ENCODE measurements at regions not wholly inside any gene's neighbourhood (a gene's known extent, or its start where the extent isn't known, plus 50 kb on each side); places are given as distances from the start of the nearest gene placed in this dataset.
"Not testable (repeated sequence)": the region's sequence is repeated elsewhere in the genome, so short reads cannot be mapped to it uniquely, and the experiment has no call there.

GRCh38 chr2:72078773-72079172 lies 68.9 kb downstream of the CYP26B1 start:
- Histone ChIP-seq H3K4me1 (ENCODE audit: insufficient read depth) (no peaks in the 10 kb centered on the region), H3K36me3 (ENCODE audit: insufficient read depth) (no peaks in the 10 kb centered on the region), H3K27ac (ENCODE audit: low read depth) (no peak overlapping the region), H3K4me3 (ENCODE audit: low read depth, low read length) (no peak overlapping the region)
- WGBS = 92% methylated on average over 6 of the region's 6 CpGs
- no peak for DNase-seq (ENCODE audit: extremely low spot score)

GRCh38 chr2:72077702-72078169 lies 69.9 kb downstream of the CYP26B1 start:
- WGBS = 84% methylated on average over 1 of the region's 1 CpG
- no peak overlapping the region for H3K27ac ChIP-seq (ENCODE audit: low read depth)

DNA sequence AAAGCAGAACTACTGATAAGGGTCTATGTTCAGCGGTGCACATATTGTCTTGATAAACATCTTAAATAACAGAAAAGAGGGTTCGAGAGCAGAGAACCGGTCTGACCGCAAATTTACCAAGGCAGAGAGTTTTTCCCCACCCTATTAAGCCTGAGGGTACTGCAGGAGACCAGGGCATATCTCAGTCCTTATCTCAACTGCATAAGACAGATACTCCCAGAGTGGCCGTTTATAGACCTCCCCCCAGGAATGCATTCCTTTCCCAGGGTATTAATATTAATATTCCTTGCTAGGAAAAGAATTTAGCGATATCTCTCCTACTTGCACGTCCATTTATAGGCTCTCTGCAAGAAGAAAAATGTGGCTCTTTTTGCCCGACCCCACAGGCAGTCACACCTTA lies 74.3 kb downstream of the CYP26B1 start:
- 84% methylated on average over 8 of the region's 8 CpGs for WGBS
- not testable (repeated sequence) for DNase-seq (ENCODE audit: extremely low spot score); H3K36me3 ChIP-seq (ENCODE audit: insufficient read depth); H3K4me3 ChIP-seq (ENCODE audit: low read depth, low read length); H3K4me1 ChIP-seq (ENCODE audit: insufficient read depth); H3K27ac ChIP-seq (ENCODE audit: low read depth)

More at GRCh38 chr2:72077702-72078169, 69.9 kb downstream of the CYP26B1 start:
- no peak for DNase-seq (ENCODE audit: extremely low spot score)
- Histone ChIP-seq H3K4me1 (ENCODE audit: insufficient read depth) (no peaks in the 10 kb centered on the region), H3K36me3 (ENCODE audit: insufficient read depth) (no peaks in the 10 kb centered on the region), H3K4me3 (ENCODE audit: low read depth, low read length) (no peak overlapping the region)

DNA sequence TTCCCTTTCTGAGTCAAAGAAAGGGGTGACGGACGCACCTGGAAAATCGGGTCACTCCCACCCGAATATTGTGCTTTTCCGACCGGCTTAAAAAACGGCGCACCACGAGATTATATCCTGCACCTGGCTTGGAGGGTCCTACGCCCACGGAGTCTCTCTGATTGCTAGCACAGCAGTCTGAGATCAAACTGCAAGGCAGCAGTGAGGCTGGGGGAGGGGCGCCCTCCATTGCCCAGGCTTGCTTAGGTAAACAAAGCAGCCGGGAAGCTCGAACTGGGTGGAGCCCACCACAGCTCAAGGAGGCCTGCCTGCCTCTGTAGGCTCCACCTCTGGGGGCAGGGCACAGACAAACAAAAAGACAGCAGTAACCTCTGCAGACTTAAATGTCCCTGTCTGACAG lies 83.5 kb downstream of the CYP26B1 start:
- H3K27ac ChIP-seq (ENCODE audit: low read depth); H3K36me3 ChIP-seq (ENCODE audit: insufficient read depth); H3K4me1 ChIP-seq (ENCODE audit: insufficient read depth); H3K4me3 ChIP-seq (ENCODE audit: low read depth, low read length); DNase-seq (ENCODE audit: extremely low spot score): not testable (repeated sequence)
- WGBS = 78% methylated on average over 14 of the region's 14 CpGs

DNA sequence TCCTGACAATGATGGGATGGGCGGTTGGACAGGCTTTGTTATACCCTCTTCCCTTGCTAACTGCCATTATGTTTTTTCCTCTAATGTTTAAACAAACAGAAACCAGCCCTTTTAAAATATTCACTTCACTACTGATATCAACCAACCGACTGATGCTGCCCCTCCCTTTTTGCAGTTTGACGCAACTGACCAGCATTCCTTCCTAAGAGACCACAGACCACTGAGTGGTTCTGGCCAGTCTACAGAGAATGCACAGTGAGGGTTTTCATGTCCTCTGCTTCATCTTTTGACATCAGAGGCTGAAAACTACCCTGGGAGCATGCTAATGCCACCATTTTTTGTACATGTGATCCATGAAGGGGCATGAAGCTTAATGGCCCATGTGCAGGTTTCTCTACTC lies 85.3 kb downstream of the CYP26B1 start:
- 89% methylated on average over 3 of the region's 3 CpGs for WGBS
- H3K36me3 ChIP-seq (ENCODE audit: insufficient read depth) = no peaks in the 10 kb centered on the region
- no peak overlapping the region for H3K27ac ChIP-seq (ENCODE audit: low read depth)
- H3K4me1 ChIP-seq (ENCODE audit: insufficient read depth) = no peaks in the 10 kb centered on the region
- DNase-seq (ENCODE audit: extremely low spot score) = no peak
- H3K4me3 ChIP-seq (ENCODE audit: low read depth, low read length) = no peak overlapping the region

GRCh38 chr2:72057308-72057707 lies 90.4 kb downstream of the CYP26B1 start:
- WGBS = 82% methylated on average over 1 of the region's 1 CpG
- no peak overlapping the region for H3K4me3 ChIP-seq (ENCODE audit: low read depth, low read length)
- H3K4me1 ChIP-seq (ENCODE audit: insufficient read depth) = no peaks in the 10 kb centered on the region

GRCh38 chr2:72051971-72052505 lies 95.6 kb downstream of the CYP26B1 start:
- Histone ChIP-seq H3K36me3 (ENCODE audit: insufficient read depth) (no peaks in the 10 kb centered on the region), H3K27ac (ENCODE audit: low read depth) (no peak overlapping the region), H3K4me1 (ENCODE audit: insufficient read depth) (no peaks in the 10 kb centered on the region), H3K4me3 (ENCODE audit: low read depth, low read length) (no peak overlapping the region)
- WGBS = 60% methylated on average over 4 of the region's 4 CpGs
- no peak for DNase-seq (ENCODE audit: extremely low spot score)

More at GRCh38 chr2:72057308-72057707, 90.4 kb downstream of the CYP26B1 start:
- Histone ChIP-seq H3K27ac (ENCODE audit: low read depth) (no peak overlapping the region), H3K36me3 (ENCODE audit: insufficient read depth) (no peaks in the 10 kb centered on the region)
- no peak for DNase-seq (ENCODE audit: extremely low spot score)

- 67% methylated on average over 2 of the region's 2 CpGs for WGBS
Observed at GRCh38 chr2:72051204-72051603, 96.5 kb downstream of the CYP26B1 start.

GRCh38 chr2:72050734-72051133 lies 96.9 kb downstream of the CYP26B1 start:
- Histone ChIP-seq H3K36me3 (ENCODE audit: insufficient read depth) (no peaks in the 10 kb centered on the region), H3K4me1 (ENCODE audit: insufficient read depth) (no peaks in the 10 kb centered on the region), H3K27ac (ENCODE audit: low read depth) (no peak overlapping the region), H3K4me3 (ENCODE audit: low read depth, low read length) (no peak overlapping the region)
- 72% methylated on average over 2 of the region's 2 CpGs for WGBS
- no peak for DNase-seq (ENCODE audit: extremely low spot score)

More at GRCh38 chr2:72051204-72051603, 96.5 kb downstream of the CYP26B1 start:
- H3K27ac ChIP-seq (ENCODE audit: low read depth) = no peak overlapping the region
- no peaks in the 10 kb centered on the region for H3K36me3 ChIP-seq (ENCODE audit: insufficient read depth)
- H3K4me3 ChIP-seq (ENCODE audit: low read depth, low read length) = no peak overlapping the region
- H3K4me1 ChIP-seq (ENCODE audit: insufficient read depth) = no peaks in the 10 kb centered on the region
- no peak for DNase-seq (ENCODE audit: extremely low spot score)

DNA sequence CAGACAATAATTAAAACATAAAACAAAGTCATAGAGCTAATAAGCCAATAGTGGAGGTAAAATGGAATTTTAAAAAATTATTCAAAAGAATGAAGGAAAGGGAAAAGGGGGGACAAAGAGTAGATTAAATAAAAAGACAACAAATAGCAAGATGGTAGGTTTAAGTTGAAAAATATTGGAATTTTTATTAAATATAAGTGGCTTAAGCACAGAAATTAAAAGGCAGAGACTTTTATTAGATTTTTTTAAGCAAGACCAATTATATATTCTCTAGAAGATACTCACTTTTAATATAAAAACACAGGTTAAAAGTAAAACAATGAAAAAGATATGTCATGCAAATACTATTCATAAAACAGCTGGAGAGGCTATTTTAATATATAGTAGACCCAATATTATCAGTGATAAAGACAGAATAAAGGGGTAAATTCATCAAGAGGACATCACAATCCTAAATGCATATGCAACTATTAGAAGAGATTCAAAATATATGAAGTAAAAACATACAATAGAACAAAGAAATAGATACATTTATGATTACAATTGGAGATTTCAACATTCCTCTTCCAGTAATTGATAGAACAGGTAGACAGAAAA lies 98.7 kb downstream of the CYP26B1 start:
- Histone ChIP-seq H3K27ac (ENCODE audit: low read depth) (no peak overlapping the region), H3K36me3 (ENCODE audit: insufficient read depth) (no peaks in the 10 kb centered on the region), H3K4me1 (ENCODE audit: insufficient read depth) (no peaks in the 10 kb centered on the region), H3K4me3 (ENCODE audit: low read depth, low read length) (no peak overlapping the region)
- no peak for DNase-seq (ENCODE audit: extremely low spot score)

GRCh38 chr2:72043985-72044384 lies 103.7 kb downstream of the CYP26B1 start:
- Histone ChIP-seq H3K27ac (ENCODE audit: low read depth) (no peak overlapping the region), H3K36me3 (ENCODE audit: insufficient read depth) (no peaks in the 10 kb centered on the region), H3K4me1 (ENCODE audit: insufficient read depth) (no peaks in the 10 kb centered on the region), H3K4me3 (ENCODE audit: low read depth, low read length) (no peak overlapping the region)
- no peak for DNase-seq (ENCODE audit: extremely low spot score)

DNA sequence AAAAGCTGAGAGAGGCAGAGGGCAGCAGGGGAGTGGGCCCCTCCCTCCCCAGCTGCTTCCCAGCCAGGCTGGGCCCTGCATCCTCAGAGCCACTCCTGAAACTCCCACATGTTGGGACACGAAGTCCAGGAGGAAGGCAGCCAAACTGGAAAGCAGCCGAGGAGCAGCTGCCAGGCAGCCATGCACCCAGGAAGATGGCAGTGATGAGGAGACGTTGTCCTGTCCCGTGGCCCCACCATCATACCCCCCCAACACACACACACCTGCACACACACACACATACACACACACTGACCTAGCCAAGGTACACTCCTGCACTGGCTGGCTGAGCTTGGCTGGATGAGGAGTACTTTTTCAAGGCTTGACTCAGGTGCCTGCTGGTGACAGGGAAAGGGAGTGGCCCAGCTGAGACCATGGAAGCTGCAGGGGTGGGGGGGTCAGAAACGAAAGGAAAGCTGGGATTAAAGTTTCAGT lies 106.0 kb downstream of the CYP26B1 start:
- no peak for DNase-seq (ENCODE audit: extremely low spot score)
- no peak overlapping the region for H3K4me3 ChIP-seq (ENCODE audit: low read depth, low read length)
- H3K4me1 ChIP-seq (ENCODE audit: insufficient read depth) = no peaks in the 10 kb centered on the region
- no peaks in the 10 kb centered on the region for H3K36me3 ChIP-seq (ENCODE audit: insufficient read depth)
- no peak overlapping the region for H3K27ac ChIP-seq (ENCODE audit: low read depth)
- 40% methylated on average over 5 of the region's 5 CpGs for WGBS

DNA sequence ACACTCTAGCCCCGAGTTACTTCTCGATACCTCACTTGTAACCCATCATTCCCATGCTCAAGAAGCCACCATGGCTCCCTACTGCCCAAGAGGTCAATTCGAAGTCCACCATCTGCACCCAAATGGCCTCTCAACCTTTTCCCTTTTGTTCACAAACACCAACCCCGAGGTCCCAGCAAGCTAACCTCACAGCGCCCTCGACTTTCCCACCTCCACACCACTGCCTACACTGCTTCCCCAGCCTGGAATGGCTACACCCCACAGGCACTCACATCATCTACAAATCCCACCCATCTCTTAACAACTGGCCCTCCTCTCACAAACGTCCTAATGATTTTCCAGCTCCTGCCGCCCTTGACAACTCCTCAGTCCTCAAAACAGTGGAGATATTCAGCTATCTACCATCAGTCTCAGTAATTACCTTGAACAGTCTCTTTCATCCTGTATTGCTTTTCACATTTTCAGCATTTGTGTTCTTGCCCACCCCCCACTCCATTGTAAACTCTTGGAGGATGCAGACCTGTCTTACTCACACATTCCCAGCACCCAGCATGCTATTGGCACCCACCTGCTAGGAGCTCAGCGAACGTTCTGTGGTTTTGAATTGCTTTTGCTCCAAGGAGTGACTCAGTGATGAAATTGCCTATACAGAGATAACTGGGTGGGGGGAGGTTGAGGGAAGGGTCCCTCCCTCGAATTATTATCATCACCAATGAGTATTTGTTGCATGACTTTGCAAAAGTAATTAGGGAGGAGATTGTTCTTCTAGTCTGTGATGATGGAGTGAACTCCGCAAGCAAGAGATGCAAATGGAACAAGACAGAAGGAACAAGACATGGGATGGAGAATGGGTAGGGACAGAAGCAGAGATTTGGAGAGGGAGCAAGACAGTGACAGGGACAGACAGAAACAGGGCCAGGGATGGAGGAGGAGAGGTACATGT lies 106.8 kb downstream of the CYP26B1 start:
- H3K36me3 ChIP-seq (ENCODE audit: insufficient read depth) = no peaks in the 10 kb centered on the region
- no peaks in the 10 kb centered on the region for H3K4me1 ChIP-seq (ENCODE audit: insufficient read depth)
- H3K4me3 ChIP-seq (ENCODE audit: low read depth, low read length) = no peak overlapping the region
- DNase-seq (ENCODE audit: extremely low spot score) = no peak
- 73% methylated on average over 12 of the region's 12 CpGs for WGBS
- no peak overlapping the region for H3K27ac ChIP-seq (ENCODE audit: low read depth)

DNA sequence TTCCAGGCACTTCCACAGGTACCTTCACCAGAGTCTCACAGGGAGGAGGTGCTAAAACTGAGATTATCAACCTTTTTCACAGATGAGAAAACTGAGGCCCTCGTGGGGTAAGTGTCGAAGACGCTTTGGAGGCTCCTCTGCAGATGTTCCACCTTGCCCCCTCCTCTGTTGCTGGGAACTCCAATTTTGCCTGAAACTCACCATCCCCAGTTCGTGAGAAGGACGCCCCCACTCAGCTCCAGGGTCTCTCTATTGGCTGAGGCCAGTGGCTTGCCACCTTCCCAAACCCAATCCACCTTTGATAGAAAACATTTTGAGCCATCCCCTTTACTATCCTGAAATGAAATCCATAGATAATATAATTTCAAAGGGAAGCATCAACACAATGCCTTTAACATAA lies 109.1 kb downstream of the CYP26B1 start:
- Histone ChIP-seq H3K36me3 (ENCODE audit: insufficient read depth) (no peaks in the 10 kb centered on the region), H3K27ac (ENCODE audit: low read depth) (no peak overlapping the region), H3K4me1 (ENCODE audit: insufficient read depth) (no peaks in the 10 kb centered on the region), H3K4me3 (ENCODE audit: low read depth, low read length) (no peak overlapping the region)
- 91% methylated on average over 5 of the region's 5 CpGs for WGBS
- DNase-seq (ENCODE audit: extremely low spot score) = no peak

Data from urinary bladder (tissue), 3 donors.